NCI-H460 (cell line): ENCODE measurements at regions not wholly inside any gene's neighbourhood (a gene's known extent, or its start where the extent isn't known, plus 50 kb on each side); places are given as distances from the start of the nearest gene placed in this dataset.

ENCODE experiments used
- DNase-seq: peaks from one replicate; pipeline ENCODE4 v3.0.0-alpha.2; 2016; ENCODE audit warnings: low read depth; ENCODE audit errors: extremely low read depth

- DNase-seq: no peak
Observed at GRCh38 chr10:92747066-92747465, 57.3 kb downstream of the HHEX start.

GRCh38 chr10:92747600-92747999 is 57.8 kb downstream of the HHEX start:
- no peak for DNase-seq

- DNase-seq: peak; percentile 92
Observed at GRCh38 chr10:92750791-92751533, 61.2 kb downstream of the HHEX start.

GRCh38 chr10:92751534-92751811 is 61.7 kb downstream of the HHEX start:
- DNase-seq: no peak

- DNase-seq: no peak
Observed at GRCh38 chr10:92751827-92752226, 62.1 kb downstream of the HHEX start.

- no peak for DNase-seq
Observed at GRCh38 chr10:92753865-92754264, 64.1 kb downstream of the HHEX start.

- DNase-seq: peak; percentile 68
Observed at GRCh38 chr10:92755725-92756124, 66.0 kb downstream of the HHEX start.

GRCh38 chr10:92756201-92757065 is 66.7 kb downstream of the HHEX start:
- DNase-seq: peak; percentile 84

GRCh38 chr10:92757066-92757710 is 67.4 kb downstream of the HHEX start:
- DNase-seq: peak; percentile 94

- DNase-seq: peak; percentile 16
Observed at GRCh38 chr10:92757711-92758104, 68.0 kb downstream of the HHEX start.

- DNase-seq: no peak
Observed at GRCh38 chr10:92758594-92758993, 68.8 kb downstream of the HHEX start.

GRCh38 chr10:92760609-92761008 is 70.9 kb downstream of the HHEX start:
- DNase-seq: peak; percentile 52

- DNase-seq: no peak
Observed at GRCh38 chr10:92761571-92761970, 71.8 kb downstream of the HHEX start.

GRCh38 chr10:92763634-92764155 is 73.9 kb downstream of the HHEX start:
- DNase-seq: no peak

- DNase-seq: no peak
Observed at GRCh38 chr10:92766451-92766850, 76.7 kb downstream of the HHEX start.

GRCh38 chr10:92768104-92768503 is 78.3 kb downstream of the HHEX start:
- DNase-seq: no peak

- DNase-seq: no peak
Observed at GRCh38 chr10:92773776-92774175, 74.5 kb upstream of the EXOC6 start.

- no peak for DNase-seq
Observed at GRCh38 chr10:92778091-92778490, 70.2 kb upstream of the EXOC6 start.

- no peak for DNase-seq
Observed at GRCh38 chr10:92785118-92785517, 63.2 kb upstream of the EXOC6 start.

- DNase-seq: no peak
Observed at GRCh38 chr10:92787557-92788152, 60.7 kb upstream of the EXOC6 start.

- no peak for DNase-seq
Observed at GRCh38 chr10:92789067-92789466, 59.3 kb upstream of the EXOC6 start.
